ENCODE measurements at regions not wholly inside any gene's neighbourhood (a gene's known extent, or its start where the extent isn't known, plus 50 kb on each side); places are given as distances from the start of the nearest gene placed in this dataset.

DNA sequence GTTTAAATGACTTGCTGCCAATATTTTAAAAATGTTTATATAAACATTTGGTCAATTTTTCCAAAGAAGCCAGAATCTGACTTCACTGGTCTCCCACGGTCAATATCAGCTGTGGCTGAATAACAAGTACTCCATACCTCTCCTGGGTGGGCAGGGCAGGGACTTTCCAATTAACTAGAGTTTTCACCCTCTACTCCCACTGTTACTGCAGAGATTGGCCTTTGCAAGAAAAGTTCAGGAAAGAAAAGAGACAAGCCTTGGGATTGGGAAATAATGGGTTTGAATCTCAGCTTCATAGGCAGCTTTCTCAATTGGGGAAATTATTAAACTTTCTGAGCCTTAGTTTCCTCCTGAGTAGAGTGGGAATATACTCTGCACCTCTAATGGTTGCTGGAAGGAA, 236.9 kb downstream of the PRL start:
- Histone ChIP-seq H3K27ac (replicated peaks) (no peak overlapping the region), H3K27me3 (ENCODE audit: insufficient read depth, poor library complexity, severe bottlenecking) (no peaks in the 10 kb centered on the region), H3K4me3 (replicated peaks; ENCODE audit: insufficient read depth, low read length) (no peak overlapping the region)
- TF ChIP-seq POLR2AphosphoS5 (IDR thresholded peaks at IDR 0.05; ENCODE audit: low read depth) (no peak), CTCF (IDR thresholded peaks at IDR 0.05; ENCODE audit: insufficient read depth, low read length) (no peak), GABPA (IDR thresholded peaks at IDR 0.05; ENCODE audit: low read depth) (no peak), SPI1 (IDR thresholded peaks at IDR 0.05; ENCODE audit: borderline replicate concordance, low read depth) (no peak), REST (IDR thresholded peaks at IDR 0.05; ENCODE audit: insufficient replicate concordance, low read depth) (no peak)
- no peak for DNase-seq (ENCODE audit: low read depth in 1 of 2, low spot score in 1 of 2)

- Histone ChIP-seq H3K27ac (replicated peaks) (no peak overlapping the region), H3K4me3 (replicated peaks; ENCODE audit: insufficient read depth, low read length) (no peak overlapping the region)
These were observed 233.9 kb downstream of the PRL start for GRCh38 chr6:22062807-22063408.

More at GRCh38 chr6:22062807-22063408, 233.9 kb downstream of the PRL start:
- TF ChIP-seq POLR2AphosphoS5 (IDR thresholded peaks at IDR 0.05; ENCODE audit: low read depth) (no peak), REST (IDR thresholded peaks at IDR 0.05; ENCODE audit: insufficient replicate concordance, low read depth) (no peak), CTCF (IDR thresholded peaks at IDR 0.05; ENCODE audit: insufficient read depth, low read length) (no peak), GABPA (IDR thresholded peaks at IDR 0.05; ENCODE audit: low read depth) (no peak), SPI1 (IDR thresholded peaks at IDR 0.05; ENCODE audit: borderline replicate concordance, low read depth) (peak; percentile 25; the same call in 1 of the 2 replicates)
- peak in 1 of 2 experiments; percentile 28 for DNase-seq (ENCODE audit: low read depth in 1 of 2, low spot score in 1 of 2)
- no peaks in the 10 kb centered on the region for H3K27me3 ChIP-seq (ENCODE audit: insufficient read depth, poor library complexity, severe bottlenecking)
